Lung (tissue), 11 donors: ENCODE measurements at regions not wholly inside any gene's neighbourhood (a gene's known extent, or its start where the extent isn't known, plus 50 kb on each side); places are given as distances from the start of the nearest gene placed in this dataset.

Experiments
- ATAC-seq: fragments of 200-7000 bp; cut with Tn5 transposase; one replicate; pipeline ENCODE4 v1.9.1; 2020; ENCODE audit warnings: moderate number of reproducible peaks; ENCODE audit not compliant: insufficient read depth, low FRiP score
- DNase-seq, 3 donors: peaks; one replicate each; pipeline ENCODE4 v3.0.0-alpha.2; 2013 to 2017
- H3K27ac ChIP-seq, 2 donors: one replicate each; pipeline ENCODE4 v1.5.1; 2013; ENCODE audit warnings: mild to moderate bottlenecking in 2 of 2, moderate library complexity in 2 of 2, control low read depth in 1 of 2, inconsistent platforms in 1 of 2, low read depth in 1 of 2, low read length in 1 of 2
- H3K27me3 ChIP-seq, 3 donors: one replicate each; pipeline ENCODE4 v1.5.1; 2013; ENCODE audit warnings: low read length in 2 of 3; ENCODE audit not compliant: control insufficient read depth in 3 of 3, insufficient read depth in 3 of 3
- H3K36me3 ChIP-seq, 4 donors: one replicate each; pipeline ENCODE4 v1.5.1; 2013; ENCODE audit warnings: low read length in 4 of 4, mild to moderate bottlenecking in 1 of 4, moderate library complexity in 1 of 4; ENCODE audit not compliant: control insufficient read depth in 4 of 4, insufficient read depth in 4 of 4
- H3K4me1 ChIP-seq, 5 donors: one replicate each; pipeline ENCODE4 v1.5.1; 2013; ENCODE audit warnings: low read length in 5 of 5, mild to moderate bottlenecking in 2 of 5, moderate library complexity in 1 of 5; ENCODE audit not compliant: control insufficient read depth in 5 of 5, insufficient read depth in 5 of 5
- H3K4me3 ChIP-seq: one replicate; pipeline ENCODE4 v1.5.1; 2013; ENCODE audit warnings: mild to moderate bottlenecking, control low read depth, moderate library complexity
- H3K9ac ChIP-seq, 2 donors: one replicate each; pipeline ENCODE4 v1.5.1; 2013; ENCODE audit warnings: low read length in 2 of 2, control low read depth in 1 of 2; ENCODE audit not compliant: insufficient read depth in 1 of 2
- H3K9me3 ChIP-seq, 4 donors: one replicate each; pipeline ENCODE4 v1.5.1; 2013; ENCODE audit warnings: low read length in 3 of 4, mild to moderate bottlenecking in 1 of 4, moderate library complexity in 1 of 4; ENCODE audit not compliant: control insufficient read depth in 4 of 4, insufficient read depth in 3 of 4
- CTCF ChIP-seq: IDR thresholded peaks from 2 replicates; pipeline ENCODE4 v1.5.1; 2012; ENCODE audit warnings: mild to moderate bottlenecking; ENCODE audit errors: control extremely low read depth, extremely low read depth
- WGBS, 2 donors: extraction: QIAGEN DNeasy Blood & Tissue Kit; methylation state at CpG; one replicate each; pipeline ENCODE4 v1.1.7; 2013; 5-methylcytosine and 5-hydroxymethylcytosine counted together
- donor health status: control.
- donor health status: control.
- donor health status: Bipolar disorder and iron deficiency.
- donor health status: healthy.
- donor health status: DM: yes; HTN: yes; CAD: no.

- H3K9me3 ChIP-seq: no peaks in the 10 kb centered on the region
- TF ChIP-seq CTCF: no peak
- no peaks in the 10 kb centered on the region for H3K4me1 ChIP-seq
- no peaks in the 10 kb centered on the region for H3K36me3 ChIP-seq
- DNase-seq (no peak), ATAC-seq (no peak)
- no peak overlapping the region for H3K4me3 ChIP-seq
- no peak overlapping the region for H3K9ac ChIP-seq
- H3K27ac ChIP-seq: no peak overlapping the region
- 89 to 93% methylated on average over 3 of the region's 3 CpGs for WGBS, 2 donors
- H3K27me3 ChIP-seq: no peaks in the 10 kb centered on the region
Observed at GRCh38 chr2:13714466-13714865, 918.1 kb upstream of the LRATD1 start.

- Histone ChIP-seq H3K4me3 (no peak overlapping the region), H3K4me1 (no peaks in the 10 kb centered on the region), H3K9ac (no peak overlapping the region), H3K27me3 (no peaks in the 10 kb centered on the region), H3K9me3 (peaks cover 0 to 5% (median 0%) of the 10 kb centered on the region in 4 donors), H3K36me3 (no peaks in the 10 kb centered on the region), H3K27ac (no peak overlapping the region)
- DNase-seq (no peak), ATAC-seq (no peak)
- TF ChIP-seq CTCF: no peak
- WGBS, 2 donors: 59 to 78% methylated on average over 1 of the region's 1 CpG
Observed at GRCh38 chr2:13725945-13726344, 906.6 kb upstream of the LRATD1 start.

GRCh38 chr2:13745330-13745729, 887.2 kb upstream of the LRATD1 start:
- H3K9ac ChIP-seq: no peak overlapping the region
- no peak for ATAC-seq
- no peak overlapping the region for H3K4me3 ChIP-seq
- no peaks in the 10 kb centered on the region for H3K4me1 ChIP-seq
- peak in 2 of 3 donors; percentile 3 to 24 for DNase-seq
- H3K9me3 ChIP-seq: peaks cover 0 to 9% (median 1%) of the 10 kb centered on the region in 4 donors
- H3K27ac ChIP-seq: no peak overlapping the region
- no peaks in the 10 kb centered on the region for H3K27me3 ChIP-seq
- 42 to 51% methylated on average over 3 of the region's 3 CpGs for WGBS, 2 donors
- TF ChIP-seq CTCF: no peak
- no peaks in the 10 kb centered on the region for H3K36me3 ChIP-seq

GRCh38 chr2:13751955-13752354, 880.6 kb upstream of the LRATD1 start:
- no peak overlapping the region for H3K27ac ChIP-seq
- H3K27me3 ChIP-seq: no peaks in the 10 kb centered on the region
- ATAC-seq (no peak), DNase-seq (no peak)
- no peaks in the 10 kb centered on the region for H3K4me1 ChIP-seq
- no peaks in the 10 kb centered on the region for H3K9me3 ChIP-seq
- H3K4me3 ChIP-seq: no peak overlapping the region
- TF ChIP-seq CTCF: no peak
- H3K36me3 ChIP-seq: no peaks in the 10 kb centered on the region
- WGBS, 2 donors: 89 to 97% methylated on average over 1 of the region's 1 CpG
- H3K9ac ChIP-seq: no peak overlapping the region
